Stimulated activated CD4-positive, alpha-beta T cell treated with anti-CD3 and anti-CD28 coated beads, Interleukin-15, amount 100 ng/mL, for 48 hours (primary cell): ENCODE measurements at regions not wholly inside any gene's neighbourhood (a gene's known extent, or its start where the extent isn't known, plus 50 kb on each side); places are given as distances from the start of the nearest gene placed in this dataset.
"Not testable (repeated sequence)": the region's sequence is repeated elsewhere in the genome, so short reads cannot be mapped to it uniquely, and the experiment has no call there.

Experiments used
- DNase-seq, 2 donors: peaks; one replicate each; pipeline ENCODE4 v3.0.0-alpha.2; 2020; ENCODE audit warnings: low read depth in 2 of 2

DNA sequence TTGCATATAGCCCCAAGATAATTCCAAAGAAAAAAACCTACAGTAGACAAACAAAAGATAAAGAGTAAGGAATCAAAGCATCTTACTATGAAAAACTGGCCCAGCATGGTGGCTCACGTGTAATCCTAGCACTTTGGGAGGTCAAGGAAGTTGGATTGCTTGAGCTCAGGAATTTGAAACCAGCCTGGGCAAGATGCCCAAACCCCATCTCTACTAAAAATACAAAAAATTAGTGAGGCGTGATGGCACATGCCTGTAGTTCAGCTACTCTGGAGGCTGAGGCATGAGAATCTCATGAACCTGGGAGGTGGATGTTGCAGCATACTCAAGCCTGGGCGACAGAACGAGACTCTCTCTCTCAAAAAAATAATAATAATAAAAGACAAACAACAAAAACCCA, 764.7 kb upstream of the KIF2B start:
- DNase-seq: no peak

DNA sequence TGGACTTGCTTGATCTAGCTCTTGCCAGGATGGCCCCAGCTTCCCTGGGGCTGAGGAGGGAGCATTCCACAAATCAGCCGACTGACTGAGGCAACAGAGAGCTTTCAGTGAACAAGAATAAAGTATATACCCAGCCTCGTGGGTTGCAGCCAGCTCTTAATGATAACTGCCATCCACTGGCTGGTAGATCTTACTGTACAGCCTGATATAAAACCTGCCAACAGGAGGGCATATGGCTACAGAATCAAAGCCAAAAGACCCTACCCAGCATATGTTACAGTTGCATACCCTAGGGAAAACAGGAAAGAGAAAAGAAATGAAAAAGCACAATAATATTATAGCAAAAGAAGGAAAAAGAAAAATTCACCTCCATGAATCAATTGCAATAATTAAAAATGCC, 775.9 kb upstream of the KIF2B start:
- no peak for DNase-seq

DNA sequence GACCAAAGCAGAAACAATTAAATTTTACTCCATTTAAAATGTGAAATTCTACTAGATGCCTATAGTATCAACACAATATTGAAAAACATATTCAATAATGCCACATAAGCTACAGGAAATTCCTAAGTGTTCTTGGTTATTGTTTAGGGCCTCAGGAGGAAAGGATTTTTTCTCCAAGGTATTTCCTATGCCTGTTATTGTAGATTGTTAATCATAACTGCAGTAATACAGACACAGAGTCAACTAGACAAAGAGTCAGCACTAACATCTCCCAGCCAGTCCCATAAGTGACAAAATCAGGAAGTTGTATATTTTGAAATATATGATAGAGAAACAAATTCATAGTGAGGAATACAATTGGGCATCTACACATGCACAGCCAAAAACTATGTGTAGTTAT, 782.7 kb upstream of the KIF2B start:
- no peak for DNase-seq

GRCh38 chr17:53033297-53033696, 789.4 kb upstream of the KIF2B start:
- DNase-seq: no peak

DNA sequence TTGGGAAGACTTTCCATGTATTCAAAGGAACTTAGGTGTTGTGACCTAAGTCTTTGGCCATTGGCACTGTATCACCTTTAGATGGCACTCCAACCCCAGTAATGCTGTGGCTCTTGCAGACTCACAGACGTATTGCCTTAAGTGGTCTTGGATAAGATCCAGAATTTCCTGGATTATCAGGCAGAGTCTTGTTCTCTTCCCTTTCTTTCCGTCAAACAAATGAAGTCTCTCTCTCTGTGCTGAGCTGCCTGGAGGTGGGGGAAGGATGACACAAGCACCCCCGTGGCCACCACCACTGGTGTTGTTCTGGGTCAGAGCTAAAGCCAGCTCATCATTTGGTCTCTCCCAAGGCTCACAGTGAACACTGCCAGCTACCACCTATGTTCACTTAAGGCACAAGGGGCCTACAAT, 789.9 kb upstream of the KIF2B start:
- DNase-seq: no peak

DNA sequence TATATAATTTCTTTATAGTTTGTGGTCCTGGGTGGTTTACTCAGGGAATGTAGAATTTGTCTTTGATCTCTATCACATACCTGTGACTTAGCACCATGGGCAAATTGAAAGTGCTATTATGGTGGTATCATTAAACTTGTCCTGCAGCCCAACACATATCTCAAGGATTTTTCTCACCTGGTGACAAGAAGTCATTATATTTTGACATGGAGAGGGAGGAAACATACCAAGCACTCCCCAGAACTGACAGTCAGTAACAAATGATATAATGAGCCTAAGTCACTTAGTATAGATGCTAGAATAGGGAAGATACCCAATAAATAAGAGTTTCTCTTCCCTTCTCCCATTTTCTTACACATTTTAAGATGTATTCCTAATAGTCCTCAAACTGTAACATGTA, 805.5 kb upstream of the KIF2B start:
- DNase-seq: no peak

DNA sequence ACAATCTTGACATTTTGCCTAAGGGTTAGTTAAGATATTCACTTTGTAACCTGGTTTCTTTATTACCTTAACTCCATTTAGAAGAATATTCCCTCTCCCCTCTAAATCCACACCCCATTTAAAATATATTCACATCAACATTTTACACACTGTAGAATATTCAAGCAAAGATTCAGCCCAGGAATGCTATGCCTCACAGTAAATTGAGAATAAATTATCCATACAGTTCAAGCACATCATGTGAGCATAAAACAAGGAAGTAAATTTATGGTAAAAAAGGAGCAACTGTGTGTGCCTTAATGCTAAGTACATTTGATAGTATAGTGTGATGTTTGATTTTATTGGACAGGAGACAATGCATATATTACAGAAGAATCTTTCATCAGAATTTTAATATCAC, 806.6 kb upstream of the KIF2B start:
- DNase-seq: no peak

- DNase-seq: no peak
Measured at GRCh38 chr17:53012364-53012763, 810.4 kb upstream of the KIF2B start.

GRCh38 chr17:53006006-53006405, 816.7 kb upstream of the KIF2B start:
- no peak for DNase-seq

- DNase-seq: no peak
Measured at GRCh38 chr17:53004902-53005301, 817.8 kb upstream of the KIF2B start.

- no peak for DNase-seq
Measured at GRCh38 chr17:52995881-52996280, 826.8 kb upstream of the KIF2B start.

DNA sequence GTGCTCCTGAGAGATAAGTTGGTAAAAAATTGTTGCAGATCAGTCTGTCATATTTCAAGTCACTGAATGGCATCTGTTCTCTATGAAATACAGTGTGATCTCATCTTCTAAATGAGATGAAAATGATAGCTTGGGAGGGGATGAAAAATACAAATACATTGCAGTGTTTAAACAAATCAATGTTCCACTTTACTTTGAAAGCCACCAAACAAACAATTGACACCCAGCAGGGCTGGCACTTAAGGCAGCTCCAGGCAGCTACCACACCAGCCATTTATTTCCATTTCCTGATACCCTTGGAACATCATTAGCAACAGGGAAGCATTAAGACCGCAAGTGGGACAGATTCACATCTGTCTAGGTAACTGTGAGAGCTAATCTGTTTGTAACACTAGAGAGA, 827.6 kb upstream of the KIF2B start:
- DNase-seq: no peak

DNA sequence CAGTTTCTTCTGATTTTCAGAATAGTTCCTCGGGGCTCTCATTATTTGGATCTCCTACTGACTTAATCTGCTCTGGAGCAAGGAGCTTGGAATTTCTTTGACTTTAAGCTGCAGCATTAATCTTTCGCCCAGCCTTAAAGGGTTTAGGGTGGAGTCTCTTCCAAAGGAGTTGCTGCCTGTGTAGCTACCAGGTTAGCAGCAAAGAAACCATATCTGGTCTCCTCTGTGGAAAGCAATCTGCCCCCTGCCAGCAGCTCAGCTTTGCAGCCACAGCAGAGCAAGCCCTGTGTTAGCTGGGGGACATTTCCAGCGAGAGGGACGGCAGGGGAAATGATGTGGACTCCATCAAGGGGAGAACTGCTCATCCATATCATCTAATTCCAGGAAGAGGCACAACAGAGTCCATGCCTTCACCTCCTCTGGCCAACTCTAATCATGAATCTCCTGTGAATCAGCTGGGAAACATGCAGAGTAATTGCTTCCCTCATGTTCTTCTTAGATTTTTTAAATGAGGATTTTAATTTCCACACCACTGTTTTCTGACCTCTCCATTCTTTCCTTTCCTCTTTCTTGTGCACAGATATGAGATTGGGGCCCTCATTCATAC, 827.6 kb upstream of the CA10 start:
- DNase-seq: no peak

DNA sequence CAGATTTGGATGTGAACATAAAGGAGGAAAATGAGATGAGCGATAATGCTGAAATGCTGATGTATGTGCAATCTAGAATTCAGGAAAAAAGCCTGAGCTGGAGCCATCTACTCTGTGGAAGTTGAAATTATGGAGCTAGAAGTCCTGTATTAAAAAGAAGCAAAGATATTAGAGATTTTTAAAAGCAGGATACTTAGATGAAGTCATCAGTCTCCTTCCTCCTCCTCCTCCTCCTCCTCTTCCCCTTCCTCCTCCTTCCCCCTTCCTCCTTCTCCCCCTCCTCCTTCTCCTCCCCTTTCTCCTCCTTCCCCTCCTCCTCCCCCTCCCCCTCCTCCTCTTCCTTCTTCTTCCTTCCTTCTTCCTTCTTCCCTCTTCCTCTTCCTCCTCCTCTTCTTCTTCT, 823.8 kb upstream of the CA10 start:
- DNase-seq: no peak

DNA sequence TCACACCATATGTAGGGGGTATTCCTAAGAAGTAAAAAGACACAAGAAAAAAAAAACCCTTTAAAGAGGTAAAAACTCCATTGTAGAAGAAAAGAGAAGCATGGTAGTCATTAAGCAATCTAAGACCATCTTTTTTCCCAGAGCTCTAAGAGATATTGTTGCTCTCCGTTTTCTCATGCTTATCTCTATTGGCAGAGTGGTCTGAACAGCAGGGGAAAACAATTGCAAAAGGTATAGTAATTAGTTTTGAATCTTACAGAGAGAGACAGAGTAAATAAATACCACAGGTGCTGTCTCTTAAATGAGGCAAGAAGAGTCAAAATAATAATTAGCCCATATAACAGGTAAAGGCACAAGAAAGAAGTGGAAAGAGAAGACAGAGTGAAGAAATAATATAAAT, 821.4 kb upstream of the CA10 start:
- DNase-seq: no peak

DNA sequence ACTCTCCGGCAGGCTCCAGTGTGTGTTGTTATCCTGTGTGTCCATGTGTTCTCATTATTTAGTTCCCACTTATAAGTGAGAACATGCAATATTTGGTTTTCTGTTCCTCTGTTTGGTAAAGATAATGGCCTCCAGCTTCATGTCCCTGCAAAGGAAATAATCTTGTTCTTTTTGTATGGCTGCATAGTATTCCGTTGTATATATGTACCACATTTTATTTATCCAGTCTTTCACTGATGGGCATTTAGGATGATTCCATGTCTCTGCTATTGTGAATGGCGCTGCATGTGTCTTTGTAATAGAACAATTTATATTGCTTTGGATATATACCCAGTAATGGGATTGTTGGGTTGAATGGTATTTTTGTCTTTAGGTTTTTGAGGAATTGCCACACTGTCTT, 807.3 kb upstream of the CA10 start:
- DNase-seq: no peak

DNA sequence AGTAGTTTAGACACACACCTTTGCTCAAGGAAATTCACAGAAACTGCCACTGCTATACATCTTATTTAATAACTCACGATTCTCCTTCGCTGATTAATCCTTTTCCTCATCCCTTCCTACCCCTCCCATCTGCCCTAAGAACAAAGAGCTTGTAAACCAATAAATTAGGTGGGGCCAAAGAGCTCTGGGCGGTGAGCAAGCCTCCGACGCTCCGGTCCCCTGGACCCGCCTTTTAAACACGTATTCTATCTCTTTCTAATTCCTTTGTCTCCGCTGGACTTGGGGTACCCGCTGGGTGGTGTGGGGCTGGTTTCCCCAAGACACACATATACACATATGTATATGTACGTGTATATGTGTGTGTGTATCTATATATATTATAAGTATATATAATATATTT, 803.2 kb upstream of the CA10 start:
- DNase-seq: not testable (repeated sequence)

- no peak for DNase-seq
Measured at GRCh38 chr17:52957411-52957810, 798.9 kb upstream of the CA10 start.

DNA sequence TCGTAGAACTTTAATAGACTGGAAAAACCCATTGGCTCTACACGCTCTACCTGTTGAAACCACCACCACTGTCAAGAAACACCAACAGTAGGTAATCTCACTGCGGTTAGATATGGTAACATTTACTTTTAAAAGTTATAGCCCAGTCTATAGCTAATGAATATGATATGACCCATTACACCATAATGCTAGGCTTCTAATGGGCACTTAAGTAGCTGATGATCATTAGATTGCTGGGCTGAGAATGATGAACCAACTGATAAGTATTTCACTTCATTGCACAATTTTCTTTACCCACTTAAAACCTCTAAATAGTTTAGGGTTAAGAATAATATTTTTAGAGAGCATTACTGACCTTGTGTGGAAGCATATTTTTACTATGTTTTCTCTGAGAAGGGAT, 788.9 kb upstream of the CA10 start:
- DNase-seq: no peak

GRCh38 chr17:52938623-52939230, 780.2 kb upstream of the CA10 start:
- DNase-seq: no peak

DNA sequence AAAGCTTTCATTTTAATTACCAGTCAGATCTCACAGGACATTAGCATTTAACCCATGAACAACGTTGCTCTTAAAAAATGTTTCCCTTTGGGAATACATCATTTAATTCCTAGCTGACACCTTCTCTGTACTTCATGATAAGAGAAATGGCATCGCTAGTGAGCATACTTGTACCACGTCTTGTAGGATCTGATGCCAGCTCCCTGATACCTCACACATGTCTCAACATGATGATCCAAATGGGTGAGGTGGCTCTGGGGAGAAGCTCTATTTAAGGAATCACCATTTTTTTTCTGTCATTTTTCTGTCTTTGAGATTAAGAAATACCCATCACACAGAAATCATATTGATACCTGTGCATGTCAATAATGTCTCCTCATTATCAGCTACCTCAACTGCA, 772.1 kb upstream of the CA10 start:
- DNase-seq: no peak

- no peak for DNase-seq
Measured at GRCh38 chr17:52930145-52930544, 771.6 kb upstream of the CA10 start.

GRCh38 chr17:52923658-52924057, 765.1 kb upstream of the CA10 start:
- DNase-seq: no peak

- DNase-seq: no peak
Measured at GRCh38 chr17:52899235-52899634, 740.7 kb upstream of the CA10 start.
